H1 (cell line): ENCODE measurements at regions not wholly inside any gene's neighbourhood (a gene's known extent, or its start where the extent isn't known, plus 50 kb on each side); places are given as distances from the start of the nearest gene placed in this dataset.

ENCODE experiments used
- SIN3A ChIP-seq, 2 experiments: IDR thresholded peaks in 1 of 2; conservative IDR thresholded peaks in 1 of 2; 2 replicates each; pipeline ENCODE4 v1.6.1; 2011 to 2012; ENCODE audit warnings: low read length in 2 of 2, improper control_type of control experiment in 1 of 2, low read depth in 1 of 2, mild to moderate bottlenecking in 1 of 2
- SRF ChIP-seq: IDR thresholded peaks from 2 replicates; pipeline ENCODE4 v1.6.1; 2011; ENCODE audit warnings: mild to moderate bottlenecking, low read depth, low read length, moderate library complexity
- USF2 ChIP-seq: IDR thresholded peaks from 2 replicates; pipeline ENCODE4 v1.6.1; 2011; ENCODE audit warnings: low read length, improper control_type of control experiment
- TF ChIP-seq, protein P1 (sequence below): fragments of 300-600 bp; sonication (generic); IDR thresholded peaks from 2 replicates; pipeline ENCODE4 v1.7.1; 2012; ENCODE audit warnings: low read length, moderate library complexity, mild to moderate bottlenecking, inconsistent platforms; ENCODE audit not compliant: insufficient replicate concordance

GRCh38 chr10:31591569-31591968, 272.6 kb downstream of the ZEB1 start (continued):
- TF ChIP-seq USF2 (no peak), SIN3A (conservative IDR thresholded peaks at IDR 0.05 in 1 of 2, IDR thresholded peaks at IDR 0.05 in 1 of 2; ENCODE audit: low read depth in 1 of 2, low read length in 2 of 2) (no peak), SRF (no peak)
- TF ChIP-seq, protein P1, sequence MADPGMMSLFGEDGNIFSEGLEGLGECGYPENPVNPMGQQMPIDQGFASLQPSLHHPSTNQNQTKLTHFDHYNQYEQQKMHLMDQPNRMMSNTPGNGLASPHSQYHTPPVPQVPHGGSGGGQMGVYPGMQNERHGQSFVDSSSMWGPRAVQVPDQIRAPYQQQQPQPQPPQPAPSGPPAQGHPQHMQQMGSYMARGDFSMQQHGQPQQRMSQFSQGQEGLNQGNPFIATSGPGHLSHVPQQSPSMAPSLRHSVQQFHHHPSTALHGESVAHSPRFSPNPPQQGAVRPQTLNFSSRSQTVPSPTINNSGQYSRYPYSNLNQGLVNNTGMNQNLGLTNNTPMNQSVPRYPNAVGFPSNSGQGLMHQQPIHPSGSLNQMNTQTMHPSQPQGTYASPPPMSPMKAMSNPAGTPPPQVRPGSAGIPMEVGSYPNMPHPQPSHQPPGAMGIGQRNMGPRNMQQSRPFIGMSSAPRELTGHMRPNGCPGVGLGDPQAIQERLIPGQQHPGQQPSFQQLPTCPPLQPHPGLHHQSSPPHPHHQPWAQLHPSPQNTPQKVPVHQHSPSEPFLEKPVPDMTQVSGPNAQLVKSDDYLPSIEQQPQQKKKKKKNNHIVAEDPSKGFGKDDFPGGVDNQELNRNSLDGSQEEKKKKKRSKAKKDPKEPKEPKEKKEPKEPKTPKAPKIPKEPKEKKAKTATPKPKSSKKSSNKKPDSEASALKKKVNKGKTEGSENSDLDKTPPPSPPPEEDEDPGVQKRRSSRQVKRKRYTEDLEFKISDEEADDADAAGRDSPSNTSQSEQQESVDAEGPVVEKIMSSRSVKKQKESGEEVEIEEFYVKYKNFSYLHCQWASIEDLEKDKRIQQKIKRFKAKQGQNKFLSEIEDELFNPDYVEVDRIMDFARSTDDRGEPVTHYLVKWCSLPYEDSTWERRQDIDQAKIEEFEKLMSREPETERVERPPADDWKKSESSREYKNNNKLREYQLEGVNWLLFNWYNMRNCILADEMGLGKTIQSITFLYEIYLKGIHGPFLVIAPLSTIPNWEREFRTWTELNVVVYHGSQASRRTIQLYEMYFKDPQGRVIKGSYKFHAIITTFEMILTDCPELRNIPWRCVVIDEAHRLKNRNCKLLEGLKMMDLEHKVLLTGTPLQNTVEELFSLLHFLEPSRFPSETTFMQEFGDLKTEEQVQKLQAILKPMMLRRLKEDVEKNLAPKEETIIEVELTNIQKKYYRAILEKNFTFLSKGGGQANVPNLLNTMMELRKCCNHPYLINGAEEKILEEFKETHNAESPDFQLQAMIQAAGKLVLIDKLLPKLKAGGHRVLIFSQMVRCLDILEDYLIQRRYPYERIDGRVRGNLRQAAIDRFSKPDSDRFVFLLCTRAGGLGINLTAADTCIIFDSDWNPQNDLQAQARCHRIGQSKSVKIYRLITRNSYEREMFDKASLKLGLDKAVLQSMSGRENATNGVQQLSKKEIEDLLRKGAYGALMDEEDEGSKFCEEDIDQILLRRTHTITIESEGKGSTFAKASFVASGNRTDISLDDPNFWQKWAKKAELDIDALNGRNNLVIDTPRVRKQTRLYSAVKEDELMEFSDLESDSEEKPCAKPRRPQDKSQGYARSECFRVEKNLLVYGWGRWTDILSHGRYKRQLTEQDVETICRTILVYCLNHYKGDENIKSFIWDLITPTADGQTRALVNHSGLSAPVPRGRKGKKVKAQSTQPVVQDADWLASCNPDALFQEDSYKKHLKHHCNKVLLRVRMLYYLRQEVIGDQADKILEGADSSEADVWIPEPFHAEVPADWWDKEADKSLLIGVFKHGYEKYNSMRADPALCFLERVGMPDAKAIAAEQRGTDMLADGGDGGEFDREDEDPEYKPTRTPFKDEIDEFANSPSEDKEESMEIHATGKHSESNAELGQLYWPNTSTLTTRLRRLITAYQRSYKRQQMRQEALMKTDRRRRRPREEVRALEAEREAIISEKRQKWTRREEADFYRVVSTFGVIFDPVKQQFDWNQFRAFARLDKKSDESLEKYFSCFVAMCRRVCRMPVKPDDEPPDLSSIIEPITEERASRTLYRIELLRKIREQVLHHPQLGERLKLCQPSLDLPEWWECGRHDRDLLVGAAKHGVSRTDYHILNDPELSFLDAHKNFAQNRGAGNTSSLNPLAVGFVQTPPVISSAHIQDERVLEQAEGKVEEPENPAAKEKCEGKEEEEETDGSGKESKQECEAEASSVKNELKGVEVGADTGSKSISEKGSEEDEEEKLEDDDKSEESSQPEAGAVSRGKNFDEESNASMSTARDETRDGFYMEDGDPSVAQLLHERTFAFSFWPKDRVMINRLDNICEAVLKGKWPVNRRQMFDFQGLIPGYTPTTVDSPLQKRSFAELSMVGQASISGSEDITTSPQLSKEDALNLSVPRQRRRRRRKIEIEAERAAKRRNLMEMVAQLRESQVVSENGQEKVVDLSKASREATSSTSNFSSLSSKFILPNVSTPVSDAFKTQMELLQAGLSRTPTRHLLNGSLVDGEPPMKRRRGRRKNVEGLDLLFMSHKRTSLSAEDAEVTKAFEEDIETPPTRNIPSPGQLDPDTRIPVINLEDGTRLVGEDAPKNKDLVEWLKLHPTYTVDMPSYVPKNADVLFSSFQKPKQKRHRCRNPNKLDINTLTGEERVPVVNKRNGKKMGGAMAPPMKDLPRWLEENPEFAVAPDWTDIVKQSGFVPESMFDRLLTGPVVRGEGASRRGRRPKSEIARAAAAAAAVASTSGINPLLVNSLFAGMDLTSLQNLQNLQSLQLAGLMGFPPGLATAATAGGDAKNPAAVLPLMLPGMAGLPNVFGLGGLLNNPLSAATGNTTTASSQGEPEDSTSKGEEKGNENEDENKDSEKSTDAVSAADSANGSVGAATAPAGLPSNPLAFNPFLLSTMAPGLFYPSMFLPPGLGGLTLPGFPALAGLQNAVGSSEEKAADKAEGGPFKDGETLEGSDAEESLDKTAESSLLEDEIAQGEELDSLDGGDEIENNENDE: no peak
